GF-D8 (cell line): ENCODE measurements at regions not wholly inside any gene's neighbourhood (a gene's known extent, or its start where the extent isn't known, plus 50 kb on each side); places are given as distances from the start of the nearest gene placed in this dataset.
"Not testable (repeated sequence)": the region's sequence is repeated elsewhere in the genome, so short reads cannot be mapped to it uniquely, and the experiment has no call there.

ENCODE experiments used
- DNase-seq: peaks from one replicate; lab custom pipeline; 2025; lab: John Stamatoyannopoulos, UW

GRCh38 chr3:127071597-127072001, 88.7 kb downstream of the PLXNA1 start:
- no peak for DNase-seq

GRCh38 chr3:127072221-127072771, 89.4 kb downstream of the PLXNA1 start:
- DNase-seq, result no peak

DNA sequence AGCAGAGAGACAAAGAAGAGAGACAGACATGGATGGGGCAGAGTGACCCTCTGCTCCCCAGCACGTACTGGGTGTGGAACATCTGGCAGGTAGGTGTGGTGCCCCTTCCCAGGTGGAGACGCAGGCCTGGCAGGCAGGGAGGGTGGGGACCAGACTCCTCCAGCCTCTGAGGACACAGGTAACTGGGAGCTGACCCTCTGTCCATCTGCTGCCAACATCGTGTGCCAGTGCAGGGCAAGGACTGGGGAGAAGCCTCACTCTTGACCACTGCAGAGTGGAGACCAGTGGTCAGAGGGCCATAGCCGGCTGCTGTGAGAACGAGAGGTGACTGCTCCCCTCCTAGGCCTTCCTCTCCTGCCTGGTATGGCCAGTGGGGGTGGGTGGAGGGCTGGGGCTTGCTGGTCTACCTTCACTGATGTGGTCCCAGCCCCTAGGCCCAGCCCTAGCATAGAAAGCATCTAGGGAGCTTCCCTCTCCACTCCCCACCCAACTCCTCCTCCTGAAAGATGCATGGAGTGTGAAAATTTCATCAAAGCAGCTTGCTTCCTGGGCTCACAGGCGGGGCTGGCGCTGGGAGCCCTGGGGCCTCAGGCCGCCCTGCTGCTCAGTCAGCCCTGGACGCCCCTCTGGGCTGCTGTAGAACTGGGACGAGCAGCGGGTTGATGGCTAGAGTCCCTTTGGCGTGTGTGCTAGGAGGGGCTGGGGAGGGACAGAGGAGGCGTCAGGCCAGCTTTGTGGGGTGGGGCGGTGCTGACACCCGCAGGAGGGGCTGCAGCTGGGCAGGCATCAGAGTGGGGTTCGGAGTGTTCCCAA, 90.3 kb downstream of the PLXNA1 start:
- no peak for DNase-seq

- DNase-seq, result peak; percentile 10
Observed at GRCh38 chr3:127073941-127074820, 91.3 kb downstream of the PLXNA1 start.

- DNase-seq, result peak; percentile 81
Observed at GRCh38 chr3:127074900-127075360, 92.0 kb downstream of the PLXNA1 start.

GRCh38 chr3:127076166-127076992, 93.5 kb downstream of the PLXNA1 start:
- DNase-seq, result not testable (repeated sequence)

DNA sequence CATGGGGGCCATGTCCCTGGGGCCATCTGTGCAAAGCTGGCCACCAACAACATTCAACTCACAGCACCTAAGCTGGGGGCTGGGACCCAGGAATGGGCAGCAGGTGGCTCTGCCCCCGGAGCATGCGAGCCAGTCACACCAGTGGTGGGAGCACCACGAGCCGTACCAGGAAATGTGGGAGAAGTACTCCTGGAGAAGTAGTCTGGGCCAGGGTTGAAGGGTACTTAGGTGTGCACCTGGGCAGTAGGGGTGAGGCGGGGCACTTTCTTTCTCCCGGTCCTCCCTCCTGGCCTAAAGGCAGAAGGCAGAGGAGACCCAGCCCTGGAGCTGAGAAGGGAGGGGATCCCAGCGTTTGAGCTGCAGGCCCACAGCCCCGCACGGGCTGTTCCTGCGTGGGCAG, 94.2 kb downstream of the PLXNA1 start:
- DNase-seq, result no peak

DNA sequence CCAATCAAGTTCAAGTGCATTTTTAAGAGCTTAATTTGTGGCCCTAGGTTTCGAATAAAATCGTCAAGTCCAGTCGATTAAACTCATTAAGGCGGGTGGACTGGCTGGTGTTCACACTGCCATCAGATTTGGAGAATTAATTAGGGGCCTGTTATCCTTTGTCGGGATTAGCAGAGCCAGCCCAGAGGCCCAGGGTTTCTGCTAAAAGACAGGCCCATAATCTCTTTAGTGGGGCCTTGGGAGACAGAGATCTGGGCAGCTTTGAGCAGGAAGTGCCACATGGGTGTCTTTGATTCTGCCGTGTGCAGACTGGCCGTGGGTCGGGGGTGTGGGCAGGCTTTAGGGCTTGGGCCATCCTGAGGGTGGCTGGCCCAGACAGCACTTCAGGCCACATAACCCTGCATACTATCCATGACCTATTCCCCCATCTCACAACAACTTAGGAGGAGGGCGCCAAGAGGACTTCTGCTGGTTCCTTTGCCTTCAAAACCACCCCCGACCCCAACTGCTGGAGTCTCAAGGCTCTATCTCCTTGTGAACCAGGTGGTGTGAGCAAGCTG, 94.7 kb downstream of the PLXNA1 start:
- DNase-seq, result no peak

DNA sequence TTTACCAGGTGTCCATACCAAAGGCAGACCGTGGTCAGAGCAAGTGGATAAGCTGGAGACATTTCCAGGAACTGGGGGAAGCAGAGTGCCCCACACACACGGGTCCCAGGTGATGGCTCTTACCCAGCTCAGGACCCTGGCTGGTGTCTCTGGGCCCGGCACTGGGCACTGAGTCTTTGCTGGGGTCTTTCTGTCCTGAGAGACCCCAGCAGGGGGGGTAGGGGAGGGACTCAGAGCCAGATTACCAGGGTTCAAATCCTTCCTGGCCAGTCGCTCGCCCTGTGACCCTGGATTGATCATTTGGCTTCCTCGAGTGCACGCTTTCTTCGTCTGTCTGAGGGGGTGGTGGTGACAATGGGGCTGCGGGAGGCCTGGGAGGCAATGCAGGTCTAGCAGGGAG, 95.7 kb downstream of the PLXNA1 start:
- DNase-seq, result no peak

- DNase-seq, result no peak
Observed at GRCh38 chr3:127079211-127079610, 96.3 kb downstream of the PLXNA1 start.

- DNase-seq, result no peak
Observed at GRCh38 chr3:127081001-127081720, 98.2 kb downstream of the PLXNA1 start.

GRCh38 chr3:127082066-127082465, 99.2 kb downstream of the PLXNA1 start:
- no peak for DNase-seq

- no peak for DNase-seq
Observed at GRCh38 chr3:127083778-127084397, 101.0 kb downstream of the PLXNA1 start.

DNA sequence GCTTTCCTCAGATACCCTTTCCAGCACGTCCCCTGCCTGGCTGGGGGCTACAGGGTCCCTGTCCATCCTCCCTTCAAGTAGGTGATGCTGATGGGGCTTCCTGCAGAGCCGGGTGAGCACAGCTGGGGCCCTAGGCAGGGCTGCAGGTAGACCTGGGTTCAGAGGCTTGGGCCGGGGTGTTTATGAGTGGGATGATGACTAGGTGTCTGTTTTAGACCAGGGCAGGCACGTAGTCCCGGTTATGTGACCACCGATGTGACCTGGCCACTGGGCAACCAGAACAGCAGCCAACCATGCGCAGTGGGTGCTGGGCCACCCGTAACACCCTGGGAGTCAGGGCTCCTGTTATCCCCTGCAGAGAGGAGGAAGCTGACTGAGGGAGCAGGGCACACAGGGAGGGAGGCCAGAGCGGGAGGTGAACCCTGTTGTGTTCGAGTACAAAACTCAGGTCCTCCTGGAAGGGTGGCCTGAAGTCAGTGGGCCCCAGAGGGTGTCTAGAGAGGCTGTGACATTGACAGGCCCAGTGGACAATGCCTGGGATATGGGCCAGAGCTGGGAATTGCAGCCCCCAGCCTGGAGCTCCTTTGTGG, 101.6 kb downstream of the PLXNA1 start:
- DNase-seq, result no peak

DNA sequence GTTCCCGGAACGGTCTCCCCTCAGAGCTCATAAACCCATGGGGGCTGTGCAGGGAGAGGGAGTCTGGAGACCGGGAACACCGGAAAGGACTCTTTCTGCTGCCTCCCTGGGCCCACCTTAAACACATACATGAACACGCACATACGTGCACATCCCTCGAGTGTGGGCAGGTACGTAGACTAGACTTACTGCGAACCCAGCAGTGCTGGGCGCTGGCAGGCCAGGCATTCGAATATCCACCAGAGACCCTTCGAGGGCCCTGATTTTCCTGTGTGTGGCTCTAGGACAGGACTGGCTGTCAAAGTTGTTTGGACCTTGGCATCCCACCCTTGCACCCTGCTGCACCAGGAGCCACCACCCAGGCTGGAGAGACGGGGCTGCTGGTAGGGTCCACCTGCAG, 102.7 kb downstream of the PLXNA1 start:
- no peak for DNase-seq

DNA sequence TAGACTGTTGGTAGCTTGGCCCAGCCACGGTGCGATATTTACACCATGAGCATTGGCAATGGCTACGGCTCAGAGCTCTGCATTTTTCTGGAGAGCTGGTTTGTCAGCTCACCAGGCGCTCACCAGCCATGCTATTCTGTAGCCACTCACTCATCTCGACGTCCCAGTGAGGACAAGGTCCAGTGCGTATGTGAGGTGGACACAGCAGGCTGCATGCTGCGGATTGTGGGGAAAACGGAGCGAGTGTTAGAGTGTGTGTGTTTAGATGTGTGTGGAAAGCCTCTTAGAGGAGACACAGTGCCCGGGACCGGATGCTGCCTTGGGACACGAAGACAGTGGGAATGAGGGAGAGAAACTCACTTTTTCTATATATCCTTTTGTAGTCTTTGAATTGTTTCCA, 103.7 kb downstream of the PLXNA1 start:
- DNase-seq, result not testable (repeated sequence)

DNA sequence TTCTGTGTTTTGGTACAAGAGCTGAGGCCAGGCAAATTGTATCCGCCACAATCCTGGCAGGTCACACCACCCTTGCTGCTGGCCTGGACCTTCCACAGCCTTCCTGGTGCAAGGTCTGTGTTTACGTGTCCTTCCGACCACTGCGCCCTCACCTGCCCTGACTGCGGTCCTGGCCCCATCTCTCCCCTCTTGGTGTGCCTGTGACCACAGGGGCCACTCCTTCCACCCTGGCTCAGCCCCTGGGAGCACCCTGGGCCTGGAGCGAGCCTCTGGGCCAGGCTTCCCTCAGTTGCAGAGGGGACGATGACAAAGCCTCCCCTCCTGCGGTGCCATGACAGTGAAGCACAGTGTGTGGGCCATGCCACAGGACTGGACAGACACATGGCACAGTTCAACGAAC, 104.5 kb downstream of the PLXNA1 start:
- DNase-seq, result no peak

DNA sequence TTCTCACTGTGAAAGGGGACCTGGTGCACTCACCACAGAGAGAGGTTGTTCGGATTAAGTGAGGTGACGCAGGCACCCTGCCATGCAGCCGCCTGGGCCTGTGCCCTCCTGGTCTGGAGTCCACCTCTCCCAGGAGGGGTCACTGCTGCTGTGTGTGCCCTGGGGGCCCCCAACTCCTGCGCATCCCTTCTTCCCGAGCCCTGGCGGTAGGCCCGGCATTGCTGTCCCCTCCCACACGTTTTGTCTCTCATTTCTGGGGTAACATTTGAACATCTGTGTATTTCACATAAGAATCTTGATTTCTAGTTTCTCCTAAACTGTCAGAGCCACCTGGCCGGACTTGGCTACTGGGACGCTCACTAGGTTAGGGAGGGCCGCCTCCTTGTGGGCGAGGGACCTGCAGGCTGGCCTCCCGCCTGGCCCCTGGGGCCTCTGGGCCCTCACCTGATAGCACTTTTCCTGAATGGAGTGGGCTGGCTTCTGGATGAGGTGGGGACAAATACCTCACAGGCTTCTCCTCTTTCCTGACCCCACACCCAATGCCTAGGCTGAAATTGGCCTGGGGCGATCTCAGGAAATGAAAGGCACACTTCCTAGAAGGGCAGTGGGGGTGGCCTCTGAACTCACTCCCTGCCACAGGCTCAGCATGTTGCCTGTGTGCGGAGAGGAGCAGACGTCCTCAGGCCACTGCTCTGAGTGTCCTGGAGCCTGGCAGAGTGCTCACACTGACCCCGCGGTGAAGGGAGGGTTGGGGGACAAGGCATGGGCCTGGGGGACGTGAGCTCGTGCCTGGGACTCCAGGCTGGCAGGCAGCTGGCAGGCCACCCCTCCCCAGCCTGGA, 104.2 kb upstream of the PRR23E start:
- DNase-seq, result no peak
